ENCODE measurements at regions not wholly inside any gene's neighbourhood (a gene's known extent, or its start where the extent isn't known, plus 50 kb on each side); places are given as distances from the start of the nearest gene placed in this dataset.

DNA sequence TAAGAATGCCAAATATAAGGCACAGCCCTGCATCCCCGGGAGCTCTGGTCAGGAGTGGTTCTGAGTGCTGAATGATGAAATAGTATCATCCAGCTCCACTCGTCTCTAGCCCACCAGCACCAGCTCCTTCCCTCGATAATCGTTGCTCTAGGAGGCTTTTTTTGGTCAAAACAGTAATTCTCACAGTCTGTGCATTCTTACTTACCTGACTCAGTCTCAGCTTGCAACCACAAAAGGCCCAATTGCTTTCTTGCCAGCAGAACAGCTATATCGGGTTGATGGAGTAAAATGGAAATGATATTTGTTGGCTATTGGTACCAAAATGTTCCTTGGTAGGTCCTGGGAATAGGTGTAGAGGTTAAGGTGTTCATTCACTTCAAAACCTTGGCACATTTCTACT is 94.8 kb downstream of the BMP4 start:
- DNase-seq (no peak), ATAC-seq (no peak)
- Histone ChIP-seq H3K4me3 (no peak overlapping the region), H3K36me3 (no peaks in the 10 kb centered on the region), H3K9me3 (no peaks in the 10 kb centered on the region), H3K27me3 (no peaks in the 10 kb centered on the region), H3K27ac (no peak overlapping the region), H3K4me1 (no peaks in the 10 kb centered on the region)
- intact Hi-C loops (cut with DNase I), result no loop called here
- no peak for TF ChIP-seq CTCF (IDR thresholded peaks at IDR 0.05)

GRCh38 chr14:53858345-53858684 is 98.3 kb downstream of the BMP4 start:
- no peak overlapping the region for H3K4me3 ChIP-seq
- intact Hi-C loops (cut with DNase I), result no loop called here

DNA sequence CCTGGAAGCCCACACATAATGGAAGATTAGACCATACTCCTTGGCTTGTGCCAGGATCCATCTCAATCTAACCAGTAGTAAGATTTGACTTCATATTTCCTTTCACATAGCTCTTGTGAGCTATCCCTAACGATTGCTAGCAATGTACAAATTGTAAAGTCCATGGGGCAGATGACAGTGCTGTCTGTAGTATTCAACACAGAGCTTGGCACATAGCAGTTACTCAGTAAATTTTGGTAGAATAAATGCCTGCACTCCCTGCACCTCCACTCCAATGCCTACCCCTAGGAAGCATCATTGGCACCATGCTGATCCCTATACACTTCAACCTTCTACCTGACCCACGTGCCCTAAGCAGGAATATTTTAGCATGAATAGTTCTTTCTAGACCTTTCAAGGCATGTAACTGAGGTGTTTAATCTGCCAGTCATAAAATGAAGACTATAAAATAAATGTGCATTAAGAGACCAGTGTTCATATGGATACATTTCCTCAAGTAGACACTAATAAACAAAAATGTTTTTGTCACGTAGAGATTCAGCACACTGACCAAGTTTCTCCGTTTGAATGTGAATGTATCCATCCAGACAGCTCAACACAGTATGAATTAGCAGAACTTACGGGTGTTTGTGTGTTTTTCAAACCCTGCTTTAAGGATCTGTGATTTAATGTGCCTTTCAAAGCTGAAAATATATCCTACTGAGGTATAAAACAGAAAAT is 98.8 kb downstream of the BMP4 start:
- no peak overlapping the region for H3K4me3 ChIP-seq
- H3K27ac ChIP-seq, result no peak overlapping the region
- no peak for TF ChIP-seq CTCF (IDR thresholded peaks at IDR 0.05)
- H3K4me1 ChIP-seq, result no peaks in the 10 kb centered on the region
- DNase-seq (no peak), ATAC-seq (no peak)
- no peaks in the 10 kb centered on the region for H3K27me3 ChIP-seq
- intact Hi-C loops (cut with DNase I), result no loop called here
- no peaks in the 10 kb centered on the region for H3K36me3 ChIP-seq
- H3K9me3 ChIP-seq, result no peaks in the 10 kb centered on the region

More at GRCh38 chr14:53858345-53858684, 98.3 kb downstream of the BMP4 start:
- Histone ChIP-seq H3K36me3 (no peaks in the 10 kb centered on the region), H3K27me3 (no peaks in the 10 kb centered on the region), H3K27ac (no peak overlapping the region), H3K4me1 (no peaks in the 10 kb centered on the region), H3K9me3 (no peaks in the 10 kb centered on the region)
- no peak for TF ChIP-seq CTCF (IDR thresholded peaks at IDR 0.05)
- ATAC-seq, result no peak
- DNase-seq, result no peak

DNA sequence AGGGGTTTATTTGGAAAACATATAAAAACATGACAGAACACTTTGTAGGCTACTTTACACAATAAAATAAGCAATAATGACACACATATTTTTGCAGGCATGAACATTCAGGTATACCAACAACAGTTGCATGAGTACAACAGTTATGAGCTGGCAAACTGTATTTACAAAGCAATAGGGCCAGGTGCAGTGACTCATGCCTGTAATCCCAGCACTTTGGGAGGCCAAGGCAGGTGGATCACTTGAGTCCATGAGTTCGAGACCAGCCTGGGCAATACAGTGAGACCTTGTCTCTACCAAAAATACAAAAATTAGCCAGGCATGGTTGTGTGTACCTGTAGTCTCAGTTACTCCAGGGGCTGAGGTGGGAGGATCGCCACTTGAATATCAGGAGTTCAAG is 101.1 kb downstream of the BMP4 start:
- DNase-seq (no peak), ATAC-seq (no peak)
- no peak overlapping the region for H3K4me3 ChIP-seq
- H3K27me3 ChIP-seq, result no peaks in the 10 kb centered on the region
- intact Hi-C loops (cut with DNase I), result no loop called here
- no peaks in the 10 kb centered on the region for H3K4me1 ChIP-seq
- H3K27ac ChIP-seq, result no peak overlapping the region
- no peak for TF ChIP-seq CTCF (IDR thresholded peaks at IDR 0.05)
- no peaks in the 10 kb centered on the region for H3K9me3 ChIP-seq
- H3K36me3 ChIP-seq, result no peaks in the 10 kb centered on the region

GRCh38 chr14:53855127-53855526 is 101.5 kb downstream of the BMP4 start:
- Histone ChIP-seq H3K27ac (no peak overlapping the region), H3K36me3 (no peaks in the 10 kb centered on the region), H3K9me3 (no peaks in the 10 kb centered on the region), H3K4me3 (no peak overlapping the region), H3K4me1 (no peaks in the 10 kb centered on the region), H3K27me3 (no peaks in the 10 kb centered on the region)
- no peak for ATAC-seq
- TF ChIP-seq CTCF (IDR thresholded peaks at IDR 0.05), result no peak
- no peak for DNase-seq
- intact Hi-C loops (cut with DNase I), result no loop called here

Measured in left lung (tissue), 4 donors.